OCI-LY1 (cell line): ENCODE measurements at regions not wholly inside any gene's neighbourhood (a gene's known extent, or its start where the extent isn't known, plus 50 kb on each side); places are given as distances from the start of the nearest gene placed in this dataset.

Experiments used
- H2AFZ ChIP-seq: fragments of 200-600 bp; sonication (generic), shearing (Covaris generic); 2 replicates; pipeline ENCODE4 v1.6.0; 2014; ENCODE audit warnings: antibody characterized with exemption, mild to moderate bottlenecking, low read length
- H3F3A ChIP-seq: fragments of 200-600 bp; sonication (generic), shearing (Covaris generic); 2 replicates; pipeline ENCODE4 v1.6.0; 2014; ENCODE audit warnings: mild to moderate bottlenecking, antibody characterized with exemption, low read length, moderate library complexity; ENCODE audit not compliant: insufficient read depth
- H3K27ac ChIP-seq: fragments of 200-600 bp; sonication (generic); 2 replicates; pipeline ENCODE4 v1.5.1; 2014; ENCODE audit warnings: low read length, mixed run types, mild to moderate bottlenecking, low read depth; ENCODE audit not compliant: poor library complexity, severe bottlenecking
- H3K27me3 ChIP-seq: fragments of 200-600 bp; sonication (generic); 2 replicates; pipeline ENCODE4 v1.6.0; 2014; ENCODE audit warnings: antibody characterized with exemption, mild to moderate bottlenecking, low read length, moderate library complexity; ENCODE audit not compliant: insufficient read depth
- H3K36me3 ChIP-seq: fragments of 200-600 bp; sonication (generic); 2 replicates; pipeline ENCODE4 v1.6.1; 2014; ENCODE audit warnings: mild to moderate bottlenecking, antibody characterized with exemption, low read length, moderate library complexity, mixed read lengths; ENCODE audit not compliant: insufficient read depth
- H3K4me1 ChIP-seq: fragments of 200-600 bp; sonication (generic); 2 replicates; pipeline ENCODE4 v1.5.1; 2014; ENCODE audit warnings: mild to moderate bottlenecking, low read length, moderate library complexity; ENCODE audit not compliant: insufficient read depth, severe bottlenecking
- H3K4me2 ChIP-seq: fragments of 200-600 bp; sonication (generic), shearing (Covaris generic); 2 replicates; pipeline ENCODE4 v1.6.1; 2014; ENCODE audit warnings: low read length
- H3K4me3 ChIP-seq: fragments of 200-600 bp; sonication (generic); 2 replicates; pipeline ENCODE4 v1.5.1; 2014; ENCODE audit warnings: low read length, low read depth, mild to moderate bottlenecking, mixed read lengths; ENCODE audit not compliant: poor library complexity, severe bottlenecking
- H3K79me2 ChIP-seq: fragments of 200-600 bp; shearing (Covaris generic); 2 replicates; pipeline ENCODE4 v1.6.1; 2016; ENCODE audit warnings: mixed run types, low read length, mixed read lengths; ENCODE audit not compliant: insufficient read depth
- H3K9ac ChIP-seq: fragments of 200-600 bp; sonication (generic), shearing (Covaris generic); 2 replicates; pipeline ENCODE4 v1.6.1; 2014; ENCODE audit warnings: mild to moderate bottlenecking, low read length, mixed read lengths
- H3K9me2 ChIP-seq: fragments of 200-600 bp; sonication (generic), shearing (Covaris generic); 2 replicates; pipeline ENCODE4 v1.6.1; 2014; ENCODE audit warnings: low read depth, mild to moderate bottlenecking, low read length, mixed read lengths
- H3K9me3 ChIP-seq: fragments of 200-600 bp; shearing (Covaris generic); 2 replicates; pipeline ENCODE4 v1.6.1; 2014; ENCODE audit warnings: low read length, mixed read lengths
- H4K20me1 ChIP-seq: fragments of 200-600 bp; sonication (generic), shearing (Covaris generic); 2 replicates; pipeline ENCODE4 v1.6.0; 2016; ENCODE audit warnings: mild to moderate bottlenecking, low read length; ENCODE audit not compliant: insufficient read depth
- EZH2 ChIP-seq: fragments of 200-600 bp; sonication (generic), shearing (Covaris generic); IDR thresholded peaks from 2 replicates; pipeline ENCODE4 v1.8.0; 2017; ENCODE audit warnings: borderline replicate concordance, mixed run types, mild to moderate bottlenecking, antibody characterized with exemption, low read length, moderate library complexity, mixed read lengths
- TF ChIP-seq, protein P1 (sequence below): fragments of 200-600 bp; sonication (generic), shearing (Covaris generic); IDR thresholded peaks from 2 replicates; pipeline ENCODE4 v1.5.1; 2017; ENCODE audit warnings: mild to moderate bottlenecking, antibody characterized with exemption, low read length, moderate library complexity, mixed read lengths

- H3K36me3 ChIP-seq: no peaks in the 10 kb centered on the region
- H3K9me3 ChIP-seq: no peaks in the 10 kb centered on the region
- no peak overlapping the region for H3K9ac ChIP-seq
- no peaks in the 10 kb centered on the region for H3K4me1 ChIP-seq
- H4K20me1 ChIP-seq: no peaks in the 10 kb centered on the region
- H3K4me3 ChIP-seq: no peak overlapping the region
- H3K9me2 ChIP-seq: no peaks in the 10 kb centered on the region
- no peak for TF ChIP-seq EZH2
- no peak overlapping the region for H3K27ac ChIP-seq
- H3K79me2 ChIP-seq: no peaks in the 10 kb centered on the region
- H3K4me2 ChIP-seq: no peak overlapping the region
- no peak overlapping the region for H2AFZ ChIP-seq
- H3K27me3 ChIP-seq: no peaks in the 10 kb centered on the region
- H3F3A ChIP-seq: no peaks in the 10 kb centered on the region
Measured at GRCh38 chr12:71335151-71335962, 104.2 kb upstream of the LGR5 start.

GRCh38 chr12:71333418-71333817, 106.2 kb upstream of the LGR5 start:
- Histone ChIP-seq H3K9ac (no peak overlapping the region), H2AFZ (no peak overlapping the region), H3K27ac (no peak overlapping the region), H4K20me1 (no peaks in the 10 kb centered on the region), H3K79me2 (no peaks in the 10 kb centered on the region), H3K36me3 (no peaks in the 10 kb centered on the region), H3K9me2 (no peaks in the 10 kb centered on the region), H3K27me3 (no peaks in the 10 kb centered on the region), H3K9me3 (no peaks in the 10 kb centered on the region), H3K4me2 (no peak overlapping the region), H3K4me3 (no peak overlapping the region), H3F3A (no peaks in the 10 kb centered on the region), H3K4me1 (no peaks in the 10 kb centered on the region)
- TF ChIP-seq, protein P1, sequence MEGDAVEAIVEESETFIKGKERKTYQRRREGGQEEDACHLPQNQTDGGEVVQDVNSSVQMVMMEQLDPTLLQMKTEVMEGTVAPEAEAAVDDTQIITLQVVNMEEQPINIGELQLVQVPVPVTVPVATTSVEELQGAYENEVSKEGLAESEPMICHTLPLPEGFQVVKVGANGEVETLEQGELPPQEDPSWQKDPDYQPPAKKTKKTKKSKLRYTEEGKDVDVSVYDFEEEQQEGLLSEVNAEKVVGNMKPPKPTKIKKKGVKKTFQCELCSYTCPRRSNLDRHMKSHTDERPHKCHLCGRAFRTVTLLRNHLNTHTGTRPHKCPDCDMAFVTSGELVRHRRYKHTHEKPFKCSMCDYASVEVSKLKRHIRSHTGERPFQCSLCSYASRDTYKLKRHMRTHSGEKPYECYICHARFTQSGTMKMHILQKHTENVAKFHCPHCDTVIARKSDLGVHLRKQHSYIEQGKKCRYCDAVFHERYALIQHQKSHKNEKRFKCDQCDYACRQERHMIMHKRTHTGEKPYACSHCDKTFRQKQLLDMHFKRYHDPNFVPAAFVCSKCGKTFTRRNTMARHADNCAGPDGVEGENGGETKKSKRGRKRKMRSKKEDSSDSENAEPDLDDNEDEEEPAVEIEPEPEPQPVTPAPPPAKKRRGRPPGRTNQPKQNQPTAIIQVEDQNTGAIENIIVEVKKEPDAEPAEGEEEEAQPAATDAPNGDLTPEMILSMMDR: no peak
- TF ChIP-seq EZH2: no peak

DNA sequence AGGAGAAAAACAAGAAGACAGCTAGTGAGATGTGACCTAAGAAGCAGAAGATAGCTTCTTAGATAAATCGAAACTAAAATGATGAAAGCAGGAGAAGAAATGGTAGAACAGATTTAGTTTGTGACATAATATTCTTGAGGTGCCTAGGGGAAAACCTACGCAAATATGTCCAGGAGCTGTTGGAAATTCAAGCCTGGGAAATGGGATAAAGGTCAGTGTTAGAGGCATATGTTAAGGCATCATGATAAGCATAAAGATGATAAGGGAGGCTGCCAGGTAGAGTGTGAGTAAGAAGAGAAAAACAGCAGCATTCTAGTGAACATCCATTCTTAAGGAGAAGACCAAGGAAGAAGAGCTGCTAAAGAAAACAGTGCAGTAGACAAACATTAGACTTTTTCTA, 109.6 kb upstream of the LGR5 start:
- Histone ChIP-seq H3K9me3 (no peaks in the 10 kb centered on the region), H4K20me1 (no peaks in the 10 kb centered on the region), H3F3A (no peaks in the 10 kb centered on the region), H2AFZ (no peak overlapping the region), H3K36me3 (no peaks in the 10 kb centered on the region), H3K4me2 (no peak overlapping the region), H3K9me2 (no peaks in the 10 kb centered on the region), H3K79me2 (no peaks in the 10 kb centered on the region), H3K27me3 (no peaks in the 10 kb centered on the region), H3K4me1 (no peaks in the 10 kb centered on the region), H3K27ac (no peak overlapping the region), H3K9ac (no peak overlapping the region), H3K4me3 (no peak overlapping the region)
- no peak for TF ChIP-seq EZH2
- TF ChIP-seq, protein P1: no peak

DNA sequence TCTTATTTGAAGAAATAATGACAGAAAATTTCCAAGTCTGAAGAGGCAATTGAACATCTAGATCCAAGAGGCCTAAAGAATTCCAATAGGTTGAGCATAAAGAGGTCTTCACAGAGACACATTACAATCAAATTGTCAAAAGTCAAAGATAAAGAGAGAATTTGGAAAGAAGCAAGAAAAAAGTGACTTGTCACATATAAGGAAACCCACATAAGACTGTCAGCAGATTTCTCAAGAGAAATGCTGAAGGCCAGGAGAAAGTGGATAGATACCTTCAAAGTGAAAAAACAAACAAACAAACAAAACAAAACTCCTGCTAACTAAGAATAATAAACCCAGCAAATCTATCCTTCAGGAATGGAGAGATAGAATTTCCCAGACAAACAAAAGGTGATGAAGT, 118.1 kb upstream of the LGR5 start:
- TF ChIP-seq EZH2: no peak
- TF ChIP-seq, protein P1: no peak
- Histone ChIP-seq H3K27me3 (no peaks in the 10 kb centered on the region), H3K9ac (no peak overlapping the region), H3K79me2 (no peaks in the 10 kb centered on the region), H3K27ac (no peak overlapping the region), H3K4me2 (no peak overlapping the region), H3K9me2 (no peaks in the 10 kb centered on the region), H4K20me1 (no peaks in the 10 kb centered on the region), H3F3A (no peaks in the 10 kb centered on the region), H2AFZ (no peak overlapping the region), H3K36me3 (no peaks in the 10 kb centered on the region), H3K9me3 (no peaks in the 10 kb centered on the region; the same call in 1 of the 2 replicates), H3K4me1 (no peaks in the 10 kb centered on the region), H3K4me3 (no peak overlapping the region)
